Smooth muscle cell (in vitro differentiated cells): ENCODE measurements at regions not wholly inside any gene's neighbourhood (a gene's known extent, or its start where the extent isn't known, plus 50 kb on each side); places are given as distances from the start of the nearest gene placed in this dataset.
"Not testable (repeated sequence)": the region's sequence is repeated elsewhere in the genome, so short reads cannot be mapped to it uniquely, and the experiment has no call there.

ENCODE experiments used
- DNase-seq: peaks from one replicate; lab custom pipeline; 2025; ENCODE audit not compliant: unreplicated experiment; lab: John Stamatoyannopoulos, UW
- H2AFZ ChIP-seq: fragments of 200-600 bp; sonication (generic); 2 replicates; pipeline ENCODE4 v1.6.0; 2016; ENCODE audit warnings: antibody characterized with exemption, low read depth, mild to moderate bottlenecking
- H3F3A ChIP-seq: fragments of 200-600 bp; sonication (generic); 2 replicates; pipeline ENCODE4 v1.6.0; 2017; ENCODE audit warnings: antibody characterized with exemption, low read depth
- H3K27ac ChIP-seq: fragments of 200-600 bp; sonication (generic); 2 replicates; pipeline ENCODE4 v1.5.1; 2016; ENCODE audit warnings: low read depth, mild to moderate bottlenecking
- H3K27me3 ChIP-seq: fragments of 200-600 bp; sonication (generic); 2 replicates; pipeline ENCODE4 v1.6.1; 2016; ENCODE audit warnings: low read depth, mild to moderate bottlenecking
- H3K36me3 ChIP-seq: fragments of 200-600 bp; sonication (generic); 2 replicates; pipeline ENCODE4 v1.5.1; 2016; ENCODE audit warnings: low read depth
- H3K4me1 ChIP-seq: fragments of 200-600 bp; sonication (generic); 2 replicates; pipeline ENCODE4 v1.5.1; 2016; ENCODE audit warnings: low read depth
- H3K4me2 ChIP-seq: fragments of 200-600 bp; sonication (generic); 2 replicates; pipeline ENCODE4 v1.6.0; 2016; ENCODE audit warnings: mild to moderate bottlenecking
- H3K4me3 ChIP-seq: fragments of 200-600 bp; sonication (generic); 2 replicates; pipeline ENCODE4 v1.5.1; 2016; ENCODE audit warnings: mild to moderate bottlenecking
- H3K79me2 ChIP-seq: fragments of 200-600 bp; sonication (generic); 2 replicates; pipeline ENCODE4 v1.6.0; 2016; ENCODE audit warnings: low read depth, mild to moderate bottlenecking
- H3K9ac ChIP-seq: fragments of 200-600 bp; sonication (generic); 2 replicates; pipeline ENCODE4 v1.6.0; 2016; ENCODE audit warnings: low read depth
- H3K9me3 ChIP-seq: fragments of 200-600 bp; sonication (generic); replicated peaks from 2 replicates; pipeline ENCODE4 v1.5.1; 2016; ENCODE audit warnings: low read depth
- H4K20me1 ChIP-seq: fragments of 200-600 bp; sonication (generic); 2 replicates; pipeline ENCODE4 v1.6.0; 2016; ENCODE audit warnings: low read depth
- WGBS: methylation state at CpG from one replicate; pipeline ENCODE4 v1.1.7; 2016; ENCODE audit warnings: low lambda C conversion rate; 5-methylcytosine and 5-hydroxymethylcytosine counted together
- TF ChIP-seq, protein P1 (sequence below): fragments of 200-600 bp; sonication (generic); IDR thresholded peaks from 2 replicates; pipeline ENCODE4 v1.5.1; 2017; ENCODE audit warnings: borderline replicate concordance, mild to moderate bottlenecking, antibody characterized with exemption; ENCODE audit not compliant: insufficient read depth, poor library complexity, severe bottlenecking

DNA sequence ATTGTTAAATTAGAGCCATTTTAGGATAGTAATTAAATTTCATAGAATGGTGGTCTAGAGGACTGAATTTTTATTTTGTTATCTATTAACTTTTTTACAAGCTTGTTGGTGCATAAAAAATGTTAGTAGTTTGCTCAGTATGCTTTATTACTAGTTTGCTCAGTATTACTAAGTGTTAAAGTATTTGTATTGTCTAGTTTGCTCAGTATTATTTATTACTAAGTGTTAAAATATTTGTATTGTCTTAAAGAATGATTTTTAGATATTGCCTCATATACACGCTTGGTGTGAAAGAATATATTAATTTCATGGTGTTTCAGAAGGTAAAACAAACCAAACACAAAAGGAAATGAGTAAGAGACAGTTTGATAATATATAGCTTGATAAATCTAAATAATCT is 268.4 kb upstream of the MAGEB18 start:
- TF ChIP-seq, protein P1, sequence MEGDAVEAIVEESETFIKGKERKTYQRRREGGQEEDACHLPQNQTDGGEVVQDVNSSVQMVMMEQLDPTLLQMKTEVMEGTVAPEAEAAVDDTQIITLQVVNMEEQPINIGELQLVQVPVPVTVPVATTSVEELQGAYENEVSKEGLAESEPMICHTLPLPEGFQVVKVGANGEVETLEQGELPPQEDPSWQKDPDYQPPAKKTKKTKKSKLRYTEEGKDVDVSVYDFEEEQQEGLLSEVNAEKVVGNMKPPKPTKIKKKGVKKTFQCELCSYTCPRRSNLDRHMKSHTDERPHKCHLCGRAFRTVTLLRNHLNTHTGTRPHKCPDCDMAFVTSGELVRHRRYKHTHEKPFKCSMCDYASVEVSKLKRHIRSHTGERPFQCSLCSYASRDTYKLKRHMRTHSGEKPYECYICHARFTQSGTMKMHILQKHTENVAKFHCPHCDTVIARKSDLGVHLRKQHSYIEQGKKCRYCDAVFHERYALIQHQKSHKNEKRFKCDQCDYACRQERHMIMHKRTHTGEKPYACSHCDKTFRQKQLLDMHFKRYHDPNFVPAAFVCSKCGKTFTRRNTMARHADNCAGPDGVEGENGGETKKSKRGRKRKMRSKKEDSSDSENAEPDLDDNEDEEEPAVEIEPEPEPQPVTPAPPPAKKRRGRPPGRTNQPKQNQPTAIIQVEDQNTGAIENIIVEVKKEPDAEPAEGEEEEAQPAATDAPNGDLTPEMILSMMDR, result no peak
- WGBS, result 81% methylated on average over 1 of the region's 1 CpG

DNA sequence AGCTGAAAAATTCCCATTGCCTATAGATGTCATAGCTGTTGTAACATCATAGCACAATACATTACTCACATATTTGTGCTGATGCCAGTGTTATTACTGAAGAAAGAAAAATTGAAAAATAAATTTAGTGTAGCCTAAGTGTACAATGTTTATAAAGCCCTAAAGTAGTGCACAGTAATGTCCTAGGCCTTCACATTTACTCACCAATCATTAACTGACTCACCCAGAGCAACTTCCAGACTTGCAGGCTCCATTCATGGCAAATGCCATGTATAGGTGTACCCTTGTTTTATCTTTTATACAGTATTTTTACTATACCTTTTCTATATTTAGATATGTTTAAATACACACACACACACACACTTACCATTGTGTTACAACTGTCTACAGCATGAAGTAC is 265.4 kb upstream of the MAGEB18 start:
- Histone ChIP-seq H3K27me3 (no peaks in the 10 kb centered on the region), H3K27ac (no peak overlapping the region), H3K4me2 (no peak overlapping the region), H3K4me3 (no peak overlapping the region), H4K20me1 (no peaks in the 10 kb centered on the region), H3K4me1 (no peaks in the 10 kb centered on the region), H3K36me3 (no peaks in the 10 kb centered on the region), H3K9ac (no peak overlapping the region), H3F3A (no peaks in the 10 kb centered on the region), H2AFZ (no peak overlapping the region), H3K79me2 (no peaks in the 10 kb centered on the region), H3K9me3 (no peaks in the 10 kb centered on the region)
- DNase-seq, result no peak
- TF ChIP-seq, protein P1, result no peak

More for the DNA sequence above, 268.4 kb upstream of the MAGEB18 start:
- DNase-seq, result no peak
- no peak overlapping the region for H3K9ac ChIP-seq
- H3K4me3 ChIP-seq, result no peak overlapping the region
- H3K4me1 ChIP-seq, result no peaks in the 10 kb centered on the region
- no peaks in the 10 kb centered on the region for H4K20me1 ChIP-seq
- H2AFZ ChIP-seq, result no peak overlapping the region
- H3K27me3 ChIP-seq, result no peaks in the 10 kb centered on the region
- no peaks in the 10 kb centered on the region for H3K36me3 ChIP-seq
- no peak overlapping the region for H3K4me2 ChIP-seq
- no peak overlapping the region for H3K27ac ChIP-seq
- H3K79me2 ChIP-seq, result no peaks in the 10 kb centered on the region
- H3F3A ChIP-seq, result no peaks in the 10 kb centered on the region
- no peaks in the 10 kb centered on the region for H3K9me3 ChIP-seq

DNA sequence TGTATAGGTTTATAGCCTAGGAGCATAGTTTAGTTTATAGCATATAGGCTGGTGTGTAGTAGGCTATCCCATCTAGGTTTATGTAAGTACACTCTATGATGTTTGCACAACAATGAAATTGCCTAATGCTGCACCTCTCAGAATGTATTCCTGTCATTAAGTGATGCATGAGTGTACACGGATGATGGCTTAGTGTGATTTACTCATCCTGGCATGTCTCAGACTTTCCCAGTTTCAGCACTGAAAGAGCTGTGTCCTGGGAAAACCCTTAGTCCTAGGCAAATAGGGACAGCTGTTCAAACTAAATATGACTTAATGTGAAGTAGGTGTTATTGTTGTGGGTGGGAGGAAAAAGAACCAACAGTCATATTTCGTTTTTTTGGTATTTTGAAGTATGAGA is 264.9 kb upstream of the MAGEB18 start:
- Histone ChIP-seq H3K4me3 (no peak overlapping the region), H3K27ac (no peak overlapping the region), H3K9ac (no peak overlapping the region), H3K79me2 (no peaks in the 10 kb centered on the region), H3K27me3 (no peaks in the 10 kb centered on the region), H3K36me3 (no peaks in the 10 kb centered on the region), H2AFZ (no peak overlapping the region), H4K20me1 (no peaks in the 10 kb centered on the region), H3F3A (no peaks in the 10 kb centered on the region), H3K4me2 (no peak overlapping the region), H3K9me3 (no peaks in the 10 kb centered on the region), H3K4me1 (no peaks in the 10 kb centered on the region)
- 61% methylated on average over 2 of the region's 2 CpGs for WGBS
- TF ChIP-seq, protein P1, result no peak
- no peak for DNase-seq

DNA sequence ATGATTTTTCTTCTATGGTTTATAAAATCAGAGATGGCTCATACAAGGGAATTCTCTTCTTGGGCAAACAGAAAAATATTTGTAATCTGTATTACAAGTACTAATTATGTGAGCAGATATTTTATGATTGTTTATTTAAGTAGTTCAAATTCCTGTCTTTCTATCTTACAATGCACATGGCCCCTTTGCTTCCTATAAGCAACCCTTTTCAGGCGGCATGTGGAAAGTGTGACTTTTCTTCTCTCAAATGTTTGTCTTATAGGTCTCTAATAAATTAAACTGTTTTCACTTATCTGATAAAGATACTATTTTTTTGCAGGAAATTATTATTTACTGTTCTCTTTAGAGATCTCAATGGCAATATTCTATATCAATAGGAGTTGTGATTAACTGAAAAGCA is 259.3 kb upstream of the MAGEB18 start:
- no peak overlapping the region for H3K4me2 ChIP-seq
- H3K36me3 ChIP-seq, result no peaks in the 10 kb centered on the region
- WGBS, result 90% methylated on average over 1 of the region's 1 CpG
- no peak overlapping the region for H3K4me3 ChIP-seq
- H3K9ac ChIP-seq, result no peak overlapping the region
- H4K20me1 ChIP-seq, result no peaks in the 10 kb centered on the region
- H3F3A ChIP-seq, result no peaks in the 10 kb centered on the region
- no peaks in the 10 kb centered on the region for H3K79me2 ChIP-seq
- H3K27me3 ChIP-seq, result no peaks in the 10 kb centered on the region
- no peak overlapping the region for H3K27ac ChIP-seq
- TF ChIP-seq, protein P1, result no peak
- no peak for DNase-seq
- no peak overlapping the region for H2AFZ ChIP-seq
- no peaks in the 10 kb centered on the region for H3K4me1 ChIP-seq
- no peaks in the 10 kb centered on the region for H3K9me3 ChIP-seq

DNA sequence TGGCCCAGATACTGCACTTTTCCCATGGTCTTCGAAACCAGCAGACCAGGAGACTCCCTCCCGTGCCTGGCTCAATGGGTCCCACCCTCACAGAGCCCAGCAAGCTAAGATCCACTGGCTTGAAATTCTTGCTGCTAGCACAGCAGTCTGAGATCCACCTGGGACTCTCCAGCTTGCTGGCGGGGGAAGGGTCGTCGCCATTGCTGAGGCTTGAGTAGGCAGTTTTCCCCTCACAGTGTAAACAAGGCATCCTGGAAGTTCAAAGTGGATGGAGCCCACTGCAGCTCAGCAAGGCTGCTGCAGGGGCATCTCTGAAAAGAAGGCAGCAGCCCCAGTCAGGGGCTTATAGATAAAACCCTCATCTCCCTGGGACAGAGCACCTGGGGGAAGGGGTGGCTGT is 255.6 kb upstream of the MAGEB18 start:
- H3K4me3 ChIP-seq, H3K4me1 ChIP-seq, H3K79me2 ChIP-seq, DNase-seq, H3K9ac ChIP-seq, H3K27ac ChIP-seq, H4K20me1 ChIP-seq, H3K9me3 ChIP-seq, H3K36me3 ChIP-seq, H3K4me2 ChIP-seq, H3K27me3 ChIP-seq, H3F3A ChIP-seq, H2AFZ ChIP-seq: not testable (repeated sequence)
- WGBS, result 78% methylated on average over 5 of the region's 5 CpGs
